ENCODE measurements at regions not wholly inside any gene's neighbourhood (a gene's known extent, or its start where the extent isn't known, plus 50 kb on each side); places are given as distances from the start of the nearest gene placed in this dataset.

DNA sequence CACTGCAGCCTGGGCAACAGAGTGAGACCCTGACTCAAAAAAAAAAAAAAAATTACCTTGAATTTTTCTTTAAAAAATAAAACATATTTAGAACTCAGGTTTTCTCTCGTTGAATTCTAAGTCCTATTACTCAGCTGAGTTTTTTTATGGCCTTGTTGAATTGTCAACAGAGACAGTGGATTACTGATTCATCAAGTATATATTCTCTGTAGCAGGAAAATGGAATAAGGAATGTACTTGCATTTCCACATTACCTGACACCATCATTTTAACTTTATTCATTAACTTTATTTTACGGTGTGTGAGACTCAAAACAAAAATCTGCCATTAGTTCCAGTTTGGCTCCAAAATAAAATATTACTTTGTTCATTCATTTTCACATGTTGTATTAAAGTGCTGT, 53.8 kb upstream of the APP start:
- TF ChIP-seq POLR2A (IDR thresholded peaks at IDR 0.05; ENCODE audit: borderline replicate concordance, extremely low read depth, insufficient read depth, insufficient read length), result no peak
- TF ChIP-seq, protein P1, sequence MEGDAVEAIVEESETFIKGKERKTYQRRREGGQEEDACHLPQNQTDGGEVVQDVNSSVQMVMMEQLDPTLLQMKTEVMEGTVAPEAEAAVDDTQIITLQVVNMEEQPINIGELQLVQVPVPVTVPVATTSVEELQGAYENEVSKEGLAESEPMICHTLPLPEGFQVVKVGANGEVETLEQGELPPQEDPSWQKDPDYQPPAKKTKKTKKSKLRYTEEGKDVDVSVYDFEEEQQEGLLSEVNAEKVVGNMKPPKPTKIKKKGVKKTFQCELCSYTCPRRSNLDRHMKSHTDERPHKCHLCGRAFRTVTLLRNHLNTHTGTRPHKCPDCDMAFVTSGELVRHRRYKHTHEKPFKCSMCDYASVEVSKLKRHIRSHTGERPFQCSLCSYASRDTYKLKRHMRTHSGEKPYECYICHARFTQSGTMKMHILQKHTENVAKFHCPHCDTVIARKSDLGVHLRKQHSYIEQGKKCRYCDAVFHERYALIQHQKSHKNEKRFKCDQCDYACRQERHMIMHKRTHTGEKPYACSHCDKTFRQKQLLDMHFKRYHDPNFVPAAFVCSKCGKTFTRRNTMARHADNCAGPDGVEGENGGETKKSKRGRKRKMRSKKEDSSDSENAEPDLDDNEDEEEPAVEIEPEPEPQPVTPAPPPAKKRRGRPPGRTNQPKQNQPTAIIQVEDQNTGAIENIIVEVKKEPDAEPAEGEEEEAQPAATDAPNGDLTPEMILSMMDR (IDR thresholded peaks at IDR 0.05 in 2 of 3, conservative IDR thresholded peaks at IDR 0.05 in 1 of 3; ENCODE audit: borderline replicate concordance in 1 of 3, insufficient read depth in 1 of 3, low read depth in 2 of 3, low read length in 2 of 3), result no peak
- no peak for TF ChIP-seq FOSL1 (IDR thresholded peaks at IDR 0.05; ENCODE audit: low read depth)
- TF ChIP-seq EZH2 (IDR thresholded peaks at IDR 0.05), result no peak
- no peak for TF ChIP-seq YY1 (IDR thresholded peaks at IDR 0.05; ENCODE audit: extremely low read depth, insufficient replicate concordance, low read depth, low read length)
- TF ChIP-seq RAD21 (IDR thresholded peaks at IDR 0.05; ENCODE audit: low read depth), result no peak
- TF ChIP-seq, protein P2, sequence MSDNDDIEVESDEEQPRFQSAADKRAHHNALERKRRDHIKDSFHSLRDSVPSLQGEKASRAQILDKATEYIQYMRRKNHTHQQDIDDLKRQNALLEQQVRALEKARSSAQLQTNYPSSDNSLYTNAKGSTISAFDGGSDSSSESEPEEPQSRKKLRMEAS (IDR thresholded peaks at IDR 0.05), result no peak
- no peak for TF ChIP-seq SIN3A (IDR thresholded peaks at IDR 0.05; ENCODE audit: low read depth)

Measured in HCT116 (cell line).